K562 (cell line): ENCODE measurements at regions not wholly inside any gene's neighbourhood (a gene's known extent, or its start where the extent isn't known, plus 50 kb on each side); places are given as distances from the start of the nearest gene placed in this dataset.

ENCODE experiments used
- ATAC-seq: fragments of 200-7000 bp; cut with Tn5 transposase; 3 replicates; pipeline ENCODE4 v1.9.1; 2020; ENCODE audit warnings: moderate library complexity
- BruUV-seq: library from RNA; stranded (reverse); fragments of 400-500 nt; replicated peaks from 2 replicates; lab custom pipeline; 2021; lab: Mats Ljungman, UMichigan
- CTCF ChIA-PET: fragments of 300-600 bp; formaldehyde crosslinking; extraction: SDS; loops from one replicate; lab custom pipeline; 2021; ENCODE audit warnings: low intra/inter-chr PET ratio; lab: Yijun Ruan, JAX
- POLR2A ChIA-PET: fragments of 300-600, 350-650 bp; sonication (Branson Sonifier 250); formaldehyde crosslinking; extraction: SDS; loops from one replicate; lab custom pipeline; 2021; ENCODE audit warnings: antibody characterized with exemption, inconsistent platforms; lab: Yijun Ruan, JAX
- DNase-seq, 4 experiments: peaks; one replicate each; pipeline versions ENCODE4 v3.0.0 to v3.0.0-alpha.2; 2011 to 2018; ENCODE audit warnings: low spot score in 3 of 4, mixed read lengths in 3 of 4; ENCODE audit errors: extremely low read depth in 1 of 4
- FAIRE-seq: peaks from 2 replicates; lab custom pipeline; 2011; peaks lifted over from hg19 to GRCh38; lab: Jason Lieb, UNC
- H2AFZ ChIP-seq: 2 replicates; pipeline ENCODE4 v1.6.0; 2011; ENCODE audit warnings: low read depth, low read length, control low read depth, inconsistent platforms
- H3K27ac ChIP-seq: fragments of 200-600 bp; 3 replicates; pipeline ENCODE4 v1.8.0; 2011; ENCODE audit warnings: low read depth, mild to moderate bottlenecking, control low read depth, inconsistent platforms, low read length, moderate library complexity, mixed read lengths; ENCODE audit errors: extremely low read depth
- H3K27me3 ChIP-seq, 2 experiments: fragments of 300-600 bp in 1 of 2; 2 replicates in 1 of 2; 3 replicates in 1 of 2; pipeline versions ENCODE4 v1.6.0 to v1.8.0; 2011; ENCODE audit warnings: inconsistent platforms in 2 of 2, low read length in 2 of 2, mild to moderate bottlenecking in 1 of 2, mixed read lengths in 1 of 2, moderate library complexity in 1 of 2; ENCODE audit not compliant: control insufficient read depth in 2 of 2, insufficient read depth in 2 of 2
- H3K36me3 ChIP-seq: fragments of 300-600 bp; 3 replicates; pipeline ENCODE4 v1.8.0; 2011; ENCODE audit warnings: mild to moderate bottlenecking, low read length, inconsistent platforms; ENCODE audit not compliant: control insufficient read depth, insufficient read depth
- H3K4me1 ChIP-seq, 2 experiments: fragments of 200-600 bp in 1 of 2; replicated peaks in 1 of 2; 2 replicates in 1 of 2; 3 replicates in 1 of 2; pipeline versions ENCODE4 v1.5.1 to v1.8.0; 2011; ENCODE audit warnings: inconsistent platforms in 2 of 2, low read length in 2 of 2, mild to moderate bottlenecking in 1 of 2, mixed read lengths in 1 of 2, moderate library complexity in 1 of 2; ENCODE audit not compliant: control insufficient read depth in 2 of 2, insufficient read depth in 2 of 2
- H3K4me2 ChIP-seq: 2 replicates; pipeline ENCODE4 v1.6.1; 2011; ENCODE audit warnings: low read length, control low read depth, inconsistent platforms, mixed read lengths; ENCODE audit not compliant: insufficient read depth
- H3K4me3 ChIP-seq: fragments of 200-600 bp; sonication (generic), shearing (Covaris generic); 2 replicates; pipeline ENCODE4 v1.5.1; 2016; ENCODE audit warnings: control low read depth, inconsistent platforms
- H3K79me2 ChIP-seq: fragments of 200-600 bp; 3 replicates; pipeline ENCODE4 v1.8.0; 2011; ENCODE audit warnings: low read length, inconsistent platforms; ENCODE audit not compliant: control insufficient read depth, insufficient read depth
- H3K9ac ChIP-seq, 2 experiments: 2 replicates each; pipeline versions ENCODE4 v1.6.0 to v1.6.1; 2011; ENCODE audit warnings: low read depth in 2 of 2, low read length in 2 of 2, control low read depth in 1 of 2, inconsistent platforms in 1 of 2, mild to moderate bottlenecking in 1 of 2, mixed read lengths in 1 of 2; ENCODE audit not compliant: insufficient read depth in 1 of 2
- H3K9me1 ChIP-seq: one replicate; pipeline ENCODE4 v1.6.0; 2011; ENCODE audit warnings: inconsistent platforms, mild to moderate bottlenecking, low read length, moderate library complexity; ENCODE audit not compliant: control insufficient read depth, insufficient read depth
- H3K9me3 ChIP-seq: replicated peaks from 2 replicates; pipeline ENCODE4 v1.5.1; 2011; ENCODE audit warnings: low read depth, low read length, inconsistent platforms; ENCODE audit not compliant: control insufficient read depth, insufficient read depth
- H4K20me1 ChIP-seq: replicated peaks from 2 replicates; pipeline ENCODE4 v1.6.1; 2011; ENCODE audit warnings: low read length, inconsistent platforms, mixed read lengths; ENCODE audit not compliant: control insufficient read depth, insufficient read depth
- CEBPB ChIP-seq: fragments of 450-650 bp; IDR thresholded peaks from 2 replicates; pipeline ENCODE4 v1.6.1; 2016; ENCODE audit warnings: missing genetic modification characterization, missing compliant biosample characterization
- CHD1 ChIP-seq: fragments of 200-600 bp; sonication (generic); IDR thresholded peaks from one replicate; pipeline ENCODE4 v1.6.1; 2012; ENCODE audit warnings: mild to moderate bottlenecking, moderate library complexity, low read length, inconsistent platforms
- HDAC2 ChIP-seq: fragments of 450-650 bp; IDR thresholded peaks from 2 replicates; pipeline ENCODE4 v1.6.1; 2016; ENCODE audit warnings: mild to moderate bottlenecking
- KDM5B ChIP-seq: fragments of 200-600 bp; sonication (generic); IDR thresholded peaks from 2 replicates; pipeline ENCODE4 v1.6.1; 2012; ENCODE audit warnings: low read depth, mild to moderate bottlenecking, moderate library complexity, low read length, control low read depth, inconsistent platforms; ENCODE audit not compliant: insufficient replicate concordance
- MTA3 ChIP-seq: fragments of 450-650 bp; formaldehyde crosslinking; IDR thresholded peaks from 2 replicates; pipeline ENCODE4 v1.6.1; 2017; ENCODE audit warnings: mild to moderate bottlenecking, borderline replicate concordance
- RUNX1 ChIP-seq: sonication (generic); IDR thresholded peaks from 2 replicates; pipeline ENCODE4 v1.6.1; 2016; ENCODE audit warnings: antibody characterized with exemption, low read depth
- TEAD2 ChIP-seq: fragments of 450-650 bp; IDR thresholded peaks from 2 replicates; pipeline ENCODE4 v1.6.1; 2016; ENCODE audit warnings: missing genetic modification characterization, control low read depth, missing compliant biosample characterization
- THRAP3 ChIP-seq: fragments of 450-650 bp; IDR thresholded peaks from 2 replicates; pipeline ENCODE4 v1.6.1; 2016; ENCODE audit warnings: mild to moderate bottlenecking, inconsistent platforms, borderline replicate concordance
- ZNF354B ChIP-seq: fragments of 250-450 bp; sonication (Bioruptor Pico); IDR thresholded peaks from 2 replicates; pipeline ENCODE4 v1.4.0; 2020
- ZNF395 ChIP-seq: fragments of 200-800 bp; sonication (Bioruptor generic); IDR thresholded peaks from 2 replicates; pipeline ENCODE4 v1.6.1; 2017; ENCODE audit warnings: missing genetic modification characterization, missing compliant biosample characterization
- ZNF584 ChIP-seq: fragments of 200-800 bp; sonication (Bioruptor generic); IDR thresholded peaks from 2 replicates; pipeline ENCODE4 v1.6.1; 2016; ENCODE audit warnings: low read depth, mild to moderate bottlenecking, missing genetic modification characterization, missing compliant biosample characterization
- ZNF699 ChIP-seq: fragments of 250-450 bp; sonication (Bioruptor Pico); IDR thresholded peaks from 2 replicates; pipeline ENCODE4 v1.8.0; 2021; ENCODE audit warnings: mild to moderate bottlenecking, moderate library complexity; ENCODE audit not compliant: insufficient replicate concordance
- ZZZ3 ChIP-seq: fragments of 450-650 bp; IDR thresholded peaks from 2 replicates; pipeline ENCODE4 v1.6.1; 2016; ENCODE audit warnings: antibody characterized with exemption, mild to moderate bottlenecking, moderate library complexity
- WGBS: fragments of 100-300 bp; shearing (Covaris generic); methylation state at CpG from one replicate; pipeline ENCODE4 v1.1.6; 2016; ENCODE audit warnings: low coverage, mixed read lengths; ENCODE audit not compliant: insufficient coverage; ENCODE audit errors: missing lambda C conversion rate; 5-methylcytosine and 5-hydroxymethylcytosine counted together
- in situ Hi-C: fragments of 300-500 bp; cut with MboI; formaldehyde crosslinking; loops from 4 replicates; pipeline ENCODE4 v1.15.0; 2018; ENCODE audit warnings: inconsistent platforms, mixed read lengths
- intact Hi-C: fragments of 100-400 bp; cut with micrococcal nuclease; formaldehyde crosslinking; loops from 2 replicates; pipeline ENCODE4 v1.14.2; 2022
- TF ChIP-seq, protein P1 (sequence below): fragments of 450-650 bp; IDR thresholded peaks from 2 replicates; pipeline ENCODE4 v1.6.1; 2017; ENCODE audit warnings: antibody characterized with exemption
- TF ChIP-seq, protein P2 (sequence below): sonication (generic); formaldehyde crosslinking; IDR thresholded peaks from 2 replicates; pipeline ENCODE4 v1.8.1; 2023; ENCODE audit warnings: missing genetic modification reagents, mild to moderate bottlenecking, borderline replicate concordance

DNA sequence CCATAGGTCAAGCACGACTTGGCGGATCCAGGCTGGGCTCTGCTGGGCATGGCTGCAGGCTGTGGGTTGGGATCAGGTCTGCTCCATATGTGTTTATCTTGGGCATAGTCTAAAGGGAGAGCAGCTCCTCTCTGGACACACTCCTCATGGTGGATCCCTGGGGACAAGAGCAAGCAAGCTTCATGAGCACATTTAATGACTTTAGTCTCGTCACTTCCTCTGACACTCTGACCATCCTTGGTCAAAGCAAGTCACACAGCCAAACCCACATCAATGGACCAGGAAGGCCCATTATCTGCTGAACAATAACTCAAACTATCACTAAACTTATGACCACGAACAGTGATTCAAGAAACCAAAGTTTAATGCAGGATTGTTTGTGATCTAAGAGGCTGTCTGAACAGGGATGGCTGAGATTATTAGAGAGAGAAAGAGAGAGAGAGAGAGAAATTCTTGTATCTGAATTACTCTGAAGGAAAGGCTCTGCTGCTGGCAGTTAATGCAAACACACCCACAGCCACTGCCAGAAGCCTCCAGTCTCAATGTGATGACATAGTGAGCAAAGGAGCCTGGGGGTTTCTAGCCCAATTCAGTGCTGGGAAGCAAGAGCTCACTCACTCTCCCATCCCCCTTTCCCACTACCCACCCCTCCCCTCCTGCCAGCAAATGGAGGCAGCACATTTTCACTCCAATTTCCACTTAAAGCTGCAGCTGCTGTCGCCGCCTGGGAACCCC, 490.2 kb upstream of the SULF2 start:
- no peak overlapping the region for H2AFZ ChIP-seq
- no peaks in the 10 kb centered on the region for H3K79me2 ChIP-seq
- no peaks in the 10 kb centered on the region for H3K27me3 ChIP-seq
- H3K9me3 ChIP-seq, result no peaks in the 10 kb centered on the region
- DNase-seq, result no peak
- BruUV-seq, result no TSS peak
- H3K36me3 ChIP-seq, result no peaks in the 10 kb centered on the region
- POLR2A ChIA-PET, result interaction anchor here (0.6 kb wide), 1 partner anchor 282 kb away, joined by 3 read pairs; no protein-coding TSS in a partner anchor
- in situ Hi-C loops (no loop called here), intact Hi-C loops (no loop called here)
- no peak overlapping the region for H3K4me3 ChIP-seq
- no peaks in the 10 kb centered on the region for H3K4me1 ChIP-seq
- ATAC-seq, result no peak
- H3K4me2 ChIP-seq, result no peak overlapping the region
- under 1% methylated on average over 6 of the region's 6 CpGs for WGBS
- CTCF ChIA-PET, result no interaction called here
- no peaks in the 10 kb centered on the region for H4K20me1 ChIP-seq
- FAIRE-seq, result no peak
- no peak overlapping the region for H3K9ac ChIP-seq
- no peak overlapping the region for H3K27ac ChIP-seq
- no peaks in the 10 kb centered on the region for H3K9me1 ChIP-seq
- no peak for TF ChIP-seq ZNF395
- TF ChIP-seq ZZZ3, result no peak
- no peak for TF ChIP-seq THRAP3
- TF ChIP-seq ZNF584 (CRISPR knock-in tag), result no peak
- TF ChIP-seq, protein P1, sequence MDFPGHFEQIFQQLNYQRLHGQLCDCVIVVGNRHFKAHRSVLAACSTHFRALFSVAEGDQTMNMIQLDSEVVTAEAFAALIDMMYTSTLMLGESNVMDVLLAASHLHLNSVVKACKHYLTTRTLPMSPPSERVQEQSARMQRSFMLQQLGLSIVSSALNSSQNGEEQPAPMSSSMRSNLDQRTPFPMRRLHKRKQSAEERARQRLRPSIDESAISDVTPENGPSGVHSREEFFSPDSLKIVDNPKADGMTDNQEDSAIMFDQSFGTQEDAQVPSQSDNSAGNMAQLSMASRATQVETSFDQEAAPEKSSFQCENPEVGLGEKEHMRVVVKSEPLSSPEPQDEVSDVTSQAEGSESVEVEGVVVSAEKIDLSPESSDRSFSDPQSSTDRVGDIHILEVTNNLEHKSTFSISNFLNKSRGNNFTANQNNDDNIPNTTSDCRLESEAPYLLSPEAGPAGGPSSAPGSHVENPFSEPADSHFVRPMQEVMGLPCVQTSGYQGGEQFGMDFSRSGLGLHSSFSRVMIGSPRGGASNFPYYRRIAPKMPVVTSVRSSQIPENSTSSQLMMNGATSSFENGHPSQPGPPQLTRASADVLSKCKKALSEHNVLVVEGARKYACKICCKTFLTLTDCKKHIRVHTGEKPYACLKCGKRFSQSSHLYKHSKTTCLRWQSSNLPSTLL, result no peak
- no peak for TF ChIP-seq ZNF354B
- TF ChIP-seq KDM5B, result no peak
- TF ChIP-seq ZNF699 (CRISPR knock-in tag), result no peak
- TF ChIP-seq CHD1, result no peak
- no peak for TF ChIP-seq HDAC2
- TF ChIP-seq MTA3, result no peak
- TF ChIP-seq CEBPB (tag), result no peak
- TF ChIP-seq, protein P2, sequence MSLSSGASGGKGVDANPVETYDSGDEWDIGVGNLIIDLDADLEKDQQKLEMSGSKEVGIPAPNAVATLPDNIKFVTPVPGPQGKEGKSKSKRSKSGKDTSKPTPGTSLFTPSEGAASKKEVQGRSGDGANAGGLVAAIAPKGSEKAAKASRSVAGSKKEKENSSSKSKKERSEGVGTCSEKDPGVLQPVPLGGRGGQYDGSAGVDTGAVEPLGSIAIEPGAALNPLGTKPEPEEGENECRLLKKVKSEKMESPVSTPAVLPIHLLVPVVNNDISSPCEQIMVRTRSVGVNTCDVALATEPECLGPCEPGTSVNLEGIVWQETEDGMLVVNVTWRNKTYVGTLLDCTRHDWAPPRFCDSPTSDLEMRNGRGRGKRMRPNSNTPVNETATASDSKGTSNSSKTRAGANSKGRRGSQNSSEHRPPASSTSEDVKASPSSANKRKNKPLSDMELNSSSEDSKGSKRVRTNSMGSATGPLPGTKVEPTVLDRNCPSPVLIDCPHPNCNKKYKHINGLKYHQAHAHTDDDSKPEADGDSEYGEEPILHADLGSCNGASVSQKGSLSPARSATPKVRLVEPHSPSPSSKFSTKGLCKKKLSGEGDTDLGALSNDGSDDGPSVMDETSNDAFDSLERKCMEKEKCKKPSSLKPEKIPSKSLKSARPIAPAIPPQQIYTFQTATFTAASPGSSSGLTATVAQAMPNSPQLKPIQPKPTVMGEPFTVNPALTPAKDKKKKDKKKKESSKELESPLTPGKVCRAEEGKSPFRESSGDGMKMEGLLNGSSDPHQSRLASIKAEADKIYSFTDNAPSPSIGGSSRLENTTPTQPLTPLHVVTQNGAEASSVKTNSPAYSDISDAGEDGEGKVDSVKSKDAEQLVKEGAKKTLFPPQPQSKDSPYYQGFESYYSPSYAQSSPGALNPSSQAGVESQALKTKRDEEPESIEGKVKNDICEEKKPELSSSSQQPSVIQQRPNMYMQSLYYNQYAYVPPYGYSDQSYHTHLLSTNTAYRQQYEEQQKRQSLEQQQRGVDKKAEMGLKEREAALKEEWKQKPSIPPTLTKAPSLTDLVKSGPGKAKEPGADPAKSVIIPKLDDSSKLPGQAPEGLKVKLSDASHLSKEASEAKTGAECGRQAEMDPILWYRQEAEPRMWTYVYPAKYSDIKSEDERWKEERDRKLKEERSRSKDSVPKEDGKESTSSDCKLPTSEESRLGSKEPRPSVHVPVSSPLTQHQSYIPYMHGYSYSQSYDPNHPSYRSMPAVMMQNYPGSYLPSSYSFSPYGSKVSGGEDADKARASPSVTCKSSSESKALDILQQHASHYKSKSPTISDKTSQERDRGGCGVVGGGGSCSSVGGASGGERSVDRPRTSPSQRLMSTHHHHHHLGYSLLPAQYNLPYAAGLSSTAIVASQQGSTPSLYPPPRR (CRISPR knock-in tag), result no peak
- no peak for TF ChIP-seq TEAD2 (tag)
- no peak for TF ChIP-seq RUNX1
